ENCODE measurements at regions not wholly inside any gene's neighbourhood (a gene's known extent, or its start where the extent isn't known, plus 50 kb on each side); places are given as distances from the start of the nearest gene placed in this dataset.

GRCh38 chr6:100269189-100269588 is 195.5 kb downstream of the SIM1 start:
- no peak for DNase-seq (ENCODE audit: low spot score)
- no peak for ATAC-seq

- no peak for DNase-seq (ENCODE audit: low spot score)
- no peak for ATAC-seq
Observed at GRCh38 chr6:100268326-100268725, 196.4 kb downstream of the SIM1 start.

DNA sequence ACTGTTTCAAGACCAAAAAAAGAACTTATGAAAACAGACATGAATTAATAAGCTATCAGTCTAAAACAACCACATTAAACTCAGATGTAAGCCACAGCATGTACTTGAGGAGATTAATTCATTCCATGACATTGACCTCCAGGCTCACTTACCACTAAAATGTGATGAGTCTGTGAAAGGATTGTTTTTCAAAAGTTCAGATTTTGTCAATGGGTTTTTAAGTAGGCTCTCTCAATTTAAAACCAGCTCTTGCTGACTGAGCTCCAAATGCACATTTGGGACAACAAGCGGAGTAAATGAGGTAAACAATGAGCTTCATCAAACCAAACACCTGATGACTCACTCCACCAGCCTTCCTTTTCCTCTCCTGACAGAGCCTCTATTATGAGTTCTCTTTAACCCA is 197.0 kb downstream of the SIM1 start:
- no peak for ATAC-seq
- DNase-seq (ENCODE audit: low spot score): no peak

GRCh38 chr6:100266494-100267401 is 198.0 kb downstream of the SIM1 start:
- DNase-seq (ENCODE audit: low spot score) (no peak), ATAC-seq (no peak)

GRCh38 chr6:100262086-100262485 is 202.6 kb downstream of the SIM1 start:
- DNase-seq (ENCODE audit: low spot score) (no peak), ATAC-seq (no peak)

- ATAC-seq (no peak), DNase-seq (ENCODE audit: low spot score) (no peak)
Observed at GRCh38 chr6:100261486-100261885, 203.2 kb downstream of the SIM1 start.

DNA sequence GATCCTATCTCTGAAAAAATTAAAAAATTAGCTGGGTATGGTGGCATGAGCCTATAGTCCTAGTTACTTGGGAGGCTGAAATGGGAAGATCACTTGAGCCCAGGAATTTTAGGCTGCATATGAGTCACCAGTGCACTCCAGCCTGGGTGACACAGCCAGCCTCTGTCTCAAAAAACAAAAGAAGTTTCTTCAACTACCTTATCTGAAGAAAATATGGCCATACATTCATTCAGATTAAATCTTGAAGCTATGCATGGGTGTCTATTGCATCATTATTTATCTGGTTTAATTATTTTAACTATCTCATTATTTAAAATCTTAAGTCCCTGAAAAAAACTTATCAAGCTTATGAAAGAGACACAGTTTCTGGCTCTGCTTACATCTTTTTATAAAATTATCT is 204.1 kb downstream of the SIM1 start:
- DNase-seq (ENCODE audit: low spot score): no peak
- ATAC-seq: no peak

DNA sequence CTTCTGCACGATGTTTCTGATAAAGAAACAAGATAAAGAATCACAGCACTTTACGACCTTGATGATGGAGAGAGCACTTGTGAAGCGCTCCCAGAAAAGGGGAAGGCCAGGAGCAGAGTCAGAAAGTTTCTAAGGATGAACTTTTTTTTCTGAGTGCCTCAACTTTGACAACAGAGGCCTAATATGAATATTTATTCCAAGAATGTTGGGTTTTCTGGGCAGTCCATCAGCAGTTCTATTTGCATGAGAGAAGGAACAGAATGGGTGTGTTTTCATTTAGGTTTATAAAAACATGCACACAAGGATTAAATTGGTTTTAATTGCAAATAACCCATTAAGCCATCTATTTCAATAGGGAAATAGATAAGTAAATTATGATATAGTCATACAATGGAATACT is 204.9 kb downstream of the SIM1 start:
- DNase-seq (ENCODE audit: low spot score): no peak
- ATAC-seq: no peak

GRCh38 chr6:100258752-100259151 is 206.0 kb downstream of the SIM1 start:
- no peak for ATAC-seq
- DNase-seq (ENCODE audit: low spot score): no peak

GRCh38 chr6:100257793-100258395 is 206.8 kb downstream of the SIM1 start:
- ATAC-seq (no peak), DNase-seq (ENCODE audit: low spot score) (no peak)

DNA sequence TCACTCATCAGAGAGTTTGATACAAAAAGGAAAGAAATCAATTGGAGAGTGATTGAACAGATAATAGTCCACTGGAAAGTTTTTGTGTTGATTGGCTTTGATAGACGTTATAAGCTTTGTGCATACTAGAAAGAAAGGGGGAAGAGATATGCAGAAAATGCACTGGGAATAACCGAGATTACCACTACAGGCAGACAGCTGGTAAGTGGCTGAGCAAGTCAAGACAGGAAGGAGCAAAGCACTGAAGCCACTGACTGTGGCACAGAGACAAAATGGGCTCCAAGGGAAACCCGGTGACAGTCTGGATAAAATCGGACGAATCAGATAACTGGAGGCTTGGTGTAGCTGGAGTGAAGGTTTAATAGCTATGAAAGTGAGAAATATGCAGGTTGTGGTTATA is 209.0 kb downstream of the SIM1 start:
- DNase-seq (ENCODE audit: low spot score): no peak
- no peak for ATAC-seq

DNA sequence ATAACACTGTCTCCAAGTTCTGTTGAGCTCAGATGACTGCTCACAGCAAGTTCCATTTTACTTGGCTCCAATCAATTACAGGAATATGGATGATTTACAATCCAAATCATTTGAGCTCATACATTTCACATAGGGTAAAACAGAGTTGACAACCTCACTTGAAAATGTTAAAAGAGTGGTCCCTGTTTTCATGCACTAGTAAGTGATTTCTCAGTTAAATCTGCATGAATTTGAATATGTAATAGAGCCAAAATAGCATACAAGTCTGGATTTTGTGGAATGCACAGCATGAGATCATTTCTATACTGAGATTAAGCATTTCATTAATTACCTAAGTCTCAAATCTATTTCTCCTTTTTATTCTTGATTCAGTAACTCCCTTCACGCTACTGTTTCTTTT is 217.6 kb downstream of the SIM1 start:
- ATAC-seq: no peak
- no peak for DNase-seq (ENCODE audit: low spot score)

DNA sequence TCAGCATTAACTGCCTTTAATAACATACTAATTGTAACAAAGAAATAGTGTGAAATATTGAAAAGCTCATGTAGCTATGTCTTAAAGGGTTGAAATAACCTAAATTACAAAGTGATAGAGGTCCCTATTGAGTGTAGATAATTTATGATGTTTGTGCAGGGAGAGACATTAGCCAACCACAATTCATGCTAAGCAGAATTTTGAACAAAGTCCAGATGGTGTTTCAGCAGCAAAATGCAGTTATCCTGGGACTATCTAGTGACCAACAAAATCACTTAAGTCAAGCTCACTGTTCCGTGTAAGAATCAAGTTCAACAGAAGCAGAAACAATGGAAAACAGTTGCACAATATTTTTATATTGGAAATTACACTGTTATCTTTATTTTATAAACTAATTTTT is 218.5 kb downstream of the SIM1 start:
- ATAC-seq (no peak), DNase-seq (ENCODE audit: low spot score) (no peak)

DNA sequence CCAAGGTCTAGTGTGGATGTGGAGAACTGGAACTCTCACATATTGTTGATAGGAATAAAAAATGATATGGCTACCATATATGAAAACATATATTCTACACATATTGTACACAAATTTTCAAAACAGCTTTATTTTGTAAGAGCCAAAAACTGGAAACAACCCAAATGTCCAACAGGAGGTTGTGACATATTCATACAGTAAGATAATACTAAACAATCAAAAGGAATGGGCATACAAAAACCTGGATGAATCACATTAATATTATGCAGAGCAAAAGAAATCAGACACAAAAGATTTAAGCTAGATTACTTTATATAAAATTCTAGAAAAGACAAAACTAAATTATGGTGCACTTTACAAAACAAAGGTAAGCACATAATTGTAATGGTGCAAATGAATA is 223.9 kb downstream of the SIM1 start:
- ATAC-seq (no peak), DNase-seq (ENCODE audit: low spot score) (no peak)

- DNase-seq (ENCODE audit: low spot score): no peak
- no peak for ATAC-seq
Observed at GRCh38 chr6:100237821-100238220, 226.9 kb downstream of the SIM1 start.

DNA sequence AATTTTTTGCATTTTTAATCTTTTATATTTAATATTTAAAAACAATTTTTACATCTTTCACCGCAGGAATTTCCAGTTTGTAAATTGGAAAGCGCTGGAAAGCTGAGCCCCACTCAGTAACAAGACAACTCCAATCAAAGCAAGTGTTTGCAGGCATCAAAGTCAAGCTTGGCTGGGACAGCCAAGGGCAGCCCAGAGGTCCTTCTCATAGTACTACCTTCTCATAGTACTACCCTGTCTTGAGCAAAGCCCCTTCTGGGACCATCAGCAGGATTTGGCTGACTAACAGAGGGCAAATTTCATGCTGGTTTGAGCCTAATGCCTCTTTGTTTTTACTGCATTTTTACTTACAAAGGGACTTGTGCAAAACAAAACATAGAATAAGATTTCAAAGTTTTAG is 228.3 kb downstream of the SIM1 start:
- DNase-seq (ENCODE audit: low spot score) (no peak), ATAC-seq (no peak)

DNA sequence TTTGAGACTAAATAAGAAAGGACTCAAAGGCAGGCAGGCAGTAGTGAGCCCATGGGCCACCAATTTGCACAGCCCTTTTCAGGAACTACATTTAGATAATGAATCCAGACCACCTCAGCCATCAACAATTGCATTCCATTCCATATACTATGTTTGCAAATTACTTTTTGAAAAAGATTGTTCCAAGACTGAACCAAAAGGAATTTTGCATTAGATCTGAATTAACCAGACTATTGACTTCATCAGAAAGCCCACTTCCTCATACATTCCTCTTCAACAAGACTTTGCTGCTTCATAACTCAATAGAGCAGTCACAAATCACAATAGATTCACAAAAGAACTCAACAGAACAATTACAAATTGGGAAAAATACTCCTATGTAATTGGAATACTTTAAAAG is 229.1 kb downstream of the SIM1 start:
- no peak for DNase-seq (ENCODE audit: low spot score)
- no peak for ATAC-seq

DNA sequence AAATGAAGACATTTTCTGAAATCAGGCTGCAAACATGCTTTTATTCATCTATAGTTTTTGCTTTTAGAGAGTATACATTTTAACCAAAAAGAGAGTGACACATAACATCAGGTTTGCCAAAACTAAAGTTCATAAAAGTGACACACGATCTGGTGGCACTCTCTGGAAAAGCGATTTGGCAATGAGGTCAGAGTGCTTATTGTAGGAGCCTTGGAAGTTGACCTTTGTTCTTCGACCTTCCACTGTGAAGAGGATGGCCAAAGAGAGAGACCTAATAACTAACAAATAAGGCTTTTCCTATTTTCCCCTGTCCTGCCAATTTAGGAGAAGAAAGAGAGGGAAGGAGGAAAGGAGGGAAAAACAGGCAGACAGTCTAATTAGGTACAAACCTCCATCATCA is 230.1 kb downstream of the SIM1 start:
- DNase-seq (ENCODE audit: low spot score) (no peak), ATAC-seq (peak; percentile 87)

DNA sequence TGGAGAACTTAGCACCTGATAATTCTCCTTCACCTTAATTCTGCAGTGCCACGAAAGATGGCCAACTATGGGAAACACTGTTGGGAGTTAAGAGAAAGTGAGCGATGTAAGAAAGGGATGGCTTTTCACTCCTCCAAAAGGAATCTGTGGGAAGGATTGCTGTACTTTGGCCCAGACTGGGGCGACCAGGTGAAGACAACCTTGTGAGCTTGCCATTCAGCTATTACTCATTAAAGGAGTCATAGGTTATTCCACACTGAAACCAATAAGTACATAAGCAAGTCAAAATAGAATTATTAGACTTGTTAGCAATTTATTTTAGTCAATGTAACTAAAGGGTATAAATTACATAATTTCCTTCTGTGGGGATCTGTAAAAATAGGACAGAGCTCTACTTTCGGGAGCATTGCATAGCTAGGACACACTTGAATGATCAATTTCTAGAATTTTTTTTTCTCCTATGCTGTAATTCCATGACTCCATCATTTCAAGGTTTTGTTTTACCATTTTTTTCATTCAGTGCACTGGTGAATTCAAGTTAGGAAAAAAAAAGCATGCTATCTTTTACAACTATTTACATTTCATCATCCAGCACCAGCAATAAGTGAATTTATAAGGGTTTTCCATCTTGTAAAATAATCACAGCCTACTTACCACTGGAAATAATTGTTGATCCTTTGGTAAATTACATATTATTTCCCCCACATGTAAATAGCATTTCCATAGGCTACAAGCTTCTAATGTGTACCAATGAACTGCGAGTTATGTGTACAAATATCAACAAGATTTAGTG is 231.7 kb downstream of the SIM1 start:
- no peak for DNase-seq (ENCODE audit: low spot score)
- no peak for ATAC-seq

GRCh38 chr6:100230953-100231316 is 233.8 kb downstream of the SIM1 start:
- no peak for ATAC-seq
- DNase-seq (ENCODE audit: low spot score): no peak

- ATAC-seq: no peak
- no peak for DNase-seq (ENCODE audit: low spot score)
Observed at GRCh38 chr6:100230115-100230952, 234.4 kb downstream of the SIM1 start.
